ENCODE measurements at regions not wholly inside any gene's neighbourhood (a gene's known extent, or its start where the extent isn't known, plus 50 kb on each side); places are given as distances from the start of the nearest gene placed in this dataset.

GRCh38 chr16:14374451-14375131, 255.5 kb downstream of the PARN start:
- DNase-seq, result no peak
- TF ChIP-seq CTCF (IDR thresholded peaks at IDR 0.05; ENCODE audit: low read depth, low read length), result no peak
- Histone ChIP-seq H3K36me3 (no peaks in the 10 kb centered on the region), H3K4me1 (no peaks in the 10 kb centered on the region), H3K27me3 (no peaks in the 10 kb centered on the region), H3K9me3 (no peaks in the 10 kb centered on the region), H3K4me3 (ENCODE audit: low read depth, low read length) (no peak overlapping the region)

DNA sequence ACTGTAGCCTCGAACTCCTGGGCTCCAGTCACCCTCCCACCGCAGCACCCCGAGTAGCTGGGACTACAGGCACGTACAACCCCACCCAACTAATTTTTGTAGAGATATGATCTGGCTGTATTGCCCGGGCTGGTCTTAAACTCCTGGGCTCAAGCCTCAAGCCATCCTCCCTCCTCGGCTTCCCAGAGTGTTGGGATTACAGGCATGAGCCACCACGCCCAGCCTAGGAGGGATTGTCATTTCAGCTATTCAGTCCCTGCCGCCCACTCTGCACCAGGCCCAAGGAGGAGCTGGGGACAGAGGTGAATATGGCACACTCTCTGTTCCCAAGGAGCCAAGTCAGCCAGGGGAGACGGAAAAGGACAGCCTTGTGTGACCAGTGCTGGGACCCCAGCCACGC, 256.2 kb downstream of the PARN start:
- no peaks in the 10 kb centered on the region for H3K9me3 ChIP-seq
- DNase-seq, result no peak
- H3K27me3 ChIP-seq, result no peaks in the 10 kb centered on the region
- TF ChIP-seq CTCF (IDR thresholded peaks at IDR 0.05; ENCODE audit: low read depth, low read length), result no peak
- H3K4me3 ChIP-seq (ENCODE audit: low read depth, low read length), result no peak overlapping the region
- H3K4me1 ChIP-seq, result no peaks in the 10 kb centered on the region
- H3K36me3 ChIP-seq, result no peaks in the 10 kb centered on the region

DNA sequence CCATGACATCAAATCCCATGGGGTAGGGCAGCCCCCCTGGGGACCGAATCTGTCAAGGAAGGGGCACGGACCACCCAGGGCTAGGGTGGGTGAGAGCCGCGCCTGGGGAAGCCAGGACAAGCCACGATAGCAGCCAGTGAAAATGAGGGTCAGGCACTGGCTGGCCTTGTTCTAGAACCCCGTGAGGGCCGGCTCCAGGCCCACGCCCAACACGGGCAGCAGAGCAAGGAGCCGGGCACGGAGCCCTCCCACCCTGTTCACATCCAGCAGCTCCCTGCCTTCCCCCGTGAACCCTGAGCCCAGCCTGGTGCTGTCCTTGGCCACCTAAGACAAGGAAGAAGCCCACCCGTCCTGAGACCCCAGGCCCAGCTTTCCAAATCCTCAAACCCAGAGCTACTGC, 256.7 kb downstream of the PARN start:
- DNase-seq, result no peak
- Histone ChIP-seq H3K4me1 (no peaks in the 10 kb centered on the region), H3K9me3 (no peaks in the 10 kb centered on the region), H3K36me3 (no peaks in the 10 kb centered on the region), H3K4me3 (ENCODE audit: low read depth, low read length) (no peak overlapping the region), H3K27me3 (no peaks in the 10 kb centered on the region)
- no peak for TF ChIP-seq CTCF (IDR thresholded peaks at IDR 0.05; ENCODE audit: low read depth, low read length)

DNA sequence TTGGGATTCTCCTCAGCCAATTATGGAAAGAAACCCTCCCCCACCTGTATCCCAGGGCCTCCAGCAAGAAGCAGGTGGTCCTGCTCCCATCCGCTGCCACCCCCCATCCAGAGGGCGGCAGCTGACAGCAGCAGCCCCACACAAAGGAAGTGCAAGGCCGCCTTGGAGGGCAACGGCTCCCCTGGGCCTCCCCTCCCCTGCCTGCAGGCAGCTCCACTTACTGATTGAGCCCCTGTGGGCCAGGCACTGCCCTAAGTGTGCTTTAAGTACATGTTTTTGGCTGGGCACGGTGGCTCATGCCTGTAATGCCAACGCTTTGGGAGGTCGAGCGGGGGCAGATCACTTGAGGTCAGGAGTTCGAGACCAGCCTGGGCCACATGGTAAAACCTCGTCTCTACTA, 257.6 kb downstream of the PARN start:
- no peak for TF ChIP-seq CTCF (IDR thresholded peaks at IDR 0.05; ENCODE audit: low read depth, low read length)
- Histone ChIP-seq H3K4me3 (ENCODE audit: low read depth, low read length) (no peak overlapping the region), H3K27me3 (no peaks in the 10 kb centered on the region), H3K9me3 (no peaks in the 10 kb centered on the region), H3K4me1 (no peaks in the 10 kb centered on the region), H3K36me3 (no peaks in the 10 kb centered on the region)
- DNase-seq, result no peak

- Histone ChIP-seq H3K36me3 (no peaks in the 10 kb centered on the region), H3K9me3 (no peaks in the 10 kb centered on the region), H3K4me3 (ENCODE audit: low read depth, low read length) (no peak overlapping the region), H3K4me1 (no peaks in the 10 kb centered on the region), H3K27me3 (no peaks in the 10 kb centered on the region)
- TF ChIP-seq CTCF (IDR thresholded peaks at IDR 0.05; ENCODE audit: low read depth, low read length), result no peak
- DNase-seq, result no peak
These were observed 258.2 kb downstream of the PARN start for GRCh38 chr16:14371778-14372431.

- DNase-seq, result no peak
- no peaks in the 10 kb centered on the region for H3K4me1 ChIP-seq
- H3K9me3 ChIP-seq, result no peaks in the 10 kb centered on the region
- TF ChIP-seq CTCF (IDR thresholded peaks at IDR 0.05; ENCODE audit: low read depth, low read length), result no peak
- H3K4me3 ChIP-seq (ENCODE audit: low read depth, low read length), result no peak overlapping the region
- H3K27me3 ChIP-seq, result no peaks in the 10 kb centered on the region
- H3K36me3 ChIP-seq, result no peaks in the 10 kb centered on the region
These were observed 259.3 kb downstream of the PARN start for GRCh38 chr16:14370736-14371234.
